ENCODE measurements at regions not wholly inside any gene's neighbourhood (a gene's known extent, or its start where the extent isn't known, plus 50 kb on each side); places are given as distances from the start of the nearest gene placed in this dataset.

DNA sequence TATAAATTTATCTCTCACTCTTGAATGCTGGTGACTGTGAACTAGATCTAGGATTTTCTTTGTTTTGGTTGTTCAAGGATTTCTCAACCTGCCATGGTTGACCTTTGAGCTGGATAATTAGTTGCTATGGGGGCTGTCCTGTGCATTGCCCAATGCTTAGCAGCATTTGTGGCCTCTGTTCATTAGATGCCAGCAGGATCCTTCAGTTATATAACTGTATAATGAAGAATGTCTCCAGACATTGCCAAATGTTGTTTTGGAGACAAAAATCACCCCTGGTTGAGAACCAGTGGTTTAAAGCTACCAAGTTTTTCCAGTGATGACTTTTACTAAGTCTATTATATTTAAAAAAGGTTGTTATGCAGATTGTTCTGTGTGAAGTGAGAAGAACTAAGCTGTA, 147.9 kb upstream of the STXBP6 start:
- no peak for TF ChIP-seq FOXP2 (optimal IDR thresholded peaks at IDR 0.05; ENCODE audit: borderline replicate concordance, extremely low read depth, extremely low read length, insufficient read depth)
- TF ChIP-seq SIN3A (IDR thresholded peaks at IDR 0.05; ENCODE audit: borderline replicate concordance, insufficient read depth, low read length) = no peak
- TF ChIP-seq TAF1 (IDR thresholded peaks at IDR 0.05; ENCODE audit: borderline replicate concordance, insufficient read depth, low read length) = no peak
- TF ChIP-seq, protein P1, sequence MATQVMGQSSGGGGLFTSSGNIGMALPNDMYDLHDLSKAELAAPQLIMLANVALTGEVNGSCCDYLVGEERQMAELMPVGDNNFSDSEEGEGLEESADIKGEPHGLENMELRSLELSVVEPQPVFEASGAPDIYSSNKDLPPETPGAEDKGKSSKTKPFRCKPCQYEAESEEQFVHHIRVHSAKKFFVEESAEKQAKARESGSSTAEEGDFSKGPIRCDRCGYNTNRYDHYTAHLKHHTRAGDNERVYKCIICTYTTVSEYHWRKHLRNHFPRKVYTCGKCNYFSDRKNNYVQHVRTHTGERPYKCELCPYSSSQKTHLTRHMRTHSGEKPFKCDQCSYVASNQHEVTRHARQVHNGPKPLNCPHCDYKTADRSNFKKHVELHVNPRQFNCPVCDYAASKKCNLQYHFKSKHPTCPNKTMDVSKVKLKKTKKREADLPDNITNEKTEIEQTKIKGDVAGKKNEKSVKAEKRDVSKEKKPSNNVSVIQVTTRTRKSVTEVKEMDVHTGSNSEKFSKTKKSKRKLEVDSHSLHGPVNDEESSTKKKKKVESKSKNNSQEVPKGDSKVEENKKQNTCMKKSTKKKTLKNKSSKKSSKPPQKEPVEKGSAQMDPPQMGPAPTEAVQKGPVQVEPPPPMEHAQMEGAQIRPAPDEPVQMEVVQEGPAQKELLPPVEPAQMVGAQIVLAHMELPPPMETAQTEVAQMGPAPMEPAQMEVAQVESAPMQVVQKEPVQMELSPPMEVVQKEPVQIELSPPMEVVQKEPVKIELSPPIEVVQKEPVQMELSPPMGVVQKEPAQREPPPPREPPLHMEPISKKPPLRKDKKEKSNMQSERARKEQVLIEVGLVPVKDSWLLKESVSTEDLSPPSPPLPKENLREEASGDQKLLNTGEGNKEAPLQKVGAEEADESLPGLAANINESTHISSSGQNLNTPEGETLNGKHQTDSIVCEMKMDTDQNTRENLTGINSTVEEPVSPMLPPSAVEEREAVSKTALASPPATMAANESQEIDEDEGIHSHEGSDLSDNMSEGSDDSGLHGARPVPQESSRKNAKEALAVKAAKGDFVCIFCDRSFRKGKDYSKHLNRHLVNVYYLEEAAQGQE (IDR thresholded peaks at IDR 0.05; ENCODE audit: insufficient read depth in 1 of 2, low read depth in 2 of 2, low read length in 2 of 2) = no peak
- no peak for TF ChIP-seq POLR2AphosphoS5 (IDR thresholded peaks at IDR 0.05; ENCODE audit: low read depth, low read length)

DNA sequence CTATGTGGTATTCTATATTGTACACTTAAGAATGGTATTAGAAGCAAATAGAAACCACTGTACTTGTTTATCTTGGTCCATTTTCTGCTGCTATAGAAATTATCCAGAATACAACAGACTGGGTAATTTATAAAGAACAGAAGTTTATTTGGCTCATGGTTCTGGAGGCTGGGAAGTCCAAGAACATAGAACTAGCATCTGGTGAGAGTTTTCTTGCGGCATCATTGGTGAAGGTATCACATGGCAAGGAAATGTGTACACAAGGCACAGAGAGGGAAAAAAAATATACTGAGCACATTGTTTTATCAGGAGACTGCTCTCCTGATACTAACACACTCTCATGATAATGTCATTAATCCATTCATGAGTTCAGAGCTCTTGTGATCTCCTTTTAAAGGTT, 130.3 kb upstream of the STXBP6 start:
- no peak for TF ChIP-seq POLR2AphosphoS5 (IDR thresholded peaks at IDR 0.05; ENCODE audit: low read depth, low read length)
- TF ChIP-seq TAF1 (IDR thresholded peaks at IDR 0.05; ENCODE audit: borderline replicate concordance, insufficient read depth, low read length) = no peak
- TF ChIP-seq SIN3A (IDR thresholded peaks at IDR 0.05; ENCODE audit: borderline replicate concordance, insufficient read depth, low read length) = no peak
- TF ChIP-seq, protein P1 (IDR thresholded peaks at IDR 0.05; ENCODE audit: insufficient read depth in 1 of 2, low read depth in 2 of 2, low read length in 2 of 2) = no peak
- TF ChIP-seq FOXP2 (optimal IDR thresholded peaks at IDR 0.05; ENCODE audit: borderline replicate concordance, extremely low read depth, extremely low read length, insufficient read depth) = no peak

DNA sequence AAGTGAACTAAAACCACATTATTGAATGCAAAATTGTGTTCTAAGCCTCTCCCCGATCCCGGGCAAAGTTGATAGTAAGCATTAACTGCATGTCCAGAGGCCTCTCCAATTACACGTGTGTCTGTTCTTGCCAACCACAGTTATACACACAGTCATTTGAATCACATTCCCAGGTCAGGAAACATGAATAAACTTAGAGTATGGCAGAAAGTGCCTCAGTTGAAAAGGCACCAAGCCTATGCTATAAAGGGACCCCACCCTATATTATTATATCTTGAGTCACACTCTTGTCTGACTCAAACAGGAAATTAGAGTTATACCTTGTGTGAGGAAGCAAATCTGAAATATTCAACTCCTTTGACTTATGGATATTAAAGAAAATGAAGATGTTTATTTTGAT, 128.3 kb upstream of the STXBP6 start:
- TF ChIP-seq TAF1 (IDR thresholded peaks at IDR 0.05; ENCODE audit: borderline replicate concordance, insufficient read depth, low read length) (no peak), FOXP2 (optimal IDR thresholded peaks at IDR 0.05; ENCODE audit: borderline replicate concordance, extremely low read depth, extremely low read length, insufficient read depth) (no peak), SIN3A (IDR thresholded peaks at IDR 0.05; ENCODE audit: borderline replicate concordance, insufficient read depth, low read length) (no peak), POLR2AphosphoS5 (IDR thresholded peaks at IDR 0.05; ENCODE audit: low read depth, low read length) (no peak)
- TF ChIP-seq, protein P1 (IDR thresholded peaks at IDR 0.05; ENCODE audit: insufficient read depth in 1 of 2, low read depth in 2 of 2, low read length in 2 of 2) = no peak

DNA sequence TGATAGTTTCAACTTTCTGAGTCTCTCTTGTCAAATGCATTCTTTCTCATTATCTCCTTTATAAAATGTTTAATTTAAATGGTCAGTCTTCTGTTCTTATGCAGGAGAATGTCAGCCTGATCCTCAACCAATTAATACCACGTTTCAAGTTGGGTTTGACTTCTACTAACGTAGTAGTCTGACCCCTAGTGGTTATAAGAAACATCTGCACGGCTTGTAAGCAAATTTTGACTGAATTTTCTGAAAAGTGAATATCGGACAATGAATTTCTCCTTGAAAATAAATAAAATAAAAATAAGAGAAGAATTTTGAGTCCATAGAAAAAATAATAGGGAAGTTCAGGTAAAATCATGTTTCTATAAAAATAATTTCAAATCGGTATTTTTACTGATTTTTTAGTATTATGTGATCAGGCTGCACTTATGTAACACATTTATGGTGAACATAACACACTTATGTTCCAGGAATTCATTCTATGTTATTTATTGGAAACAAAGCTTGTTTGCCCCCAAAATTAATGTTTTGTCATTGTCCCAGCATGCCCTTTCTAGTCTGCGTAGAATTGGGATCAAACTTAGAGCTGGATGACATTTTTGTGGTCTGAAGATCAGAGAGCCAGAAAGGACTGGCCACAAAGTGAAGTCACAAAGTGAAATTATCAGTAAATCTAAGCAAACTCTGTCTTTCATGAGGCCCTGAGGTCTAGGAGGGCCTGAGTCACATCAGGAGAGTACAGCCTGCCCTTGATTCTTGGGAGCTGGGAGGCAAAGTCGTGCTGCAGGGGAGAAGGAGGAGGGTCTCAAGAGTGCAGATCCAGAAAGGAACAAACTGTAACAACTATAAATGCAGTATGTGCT, 101.2 kb upstream of the STXBP6 start:
- TF ChIP-seq TAF1 (IDR thresholded peaks at IDR 0.05; ENCODE audit: borderline replicate concordance, insufficient read depth, low read length) (no peak), POLR2AphosphoS5 (IDR thresholded peaks at IDR 0.05; ENCODE audit: low read depth, low read length) (no peak), FOXP2 (optimal IDR thresholded peaks at IDR 0.05; ENCODE audit: borderline replicate concordance, extremely low read depth, extremely low read length, insufficient read depth) (no peak), SIN3A (IDR thresholded peaks at IDR 0.05; ENCODE audit: borderline replicate concordance, insufficient read depth, low read length) (no peak)
- TF ChIP-seq, protein P1 (IDR thresholded peaks at IDR 0.05; ENCODE audit: insufficient read depth in 1 of 2, low read depth in 2 of 2, low read length in 2 of 2) = no peak
